ENCODE measurements at regions not wholly inside any gene's neighbourhood (a gene's known extent, or its start where the extent isn't known, plus 50 kb on each side); places are given as distances from the start of the nearest gene placed in this dataset.

DNA sequence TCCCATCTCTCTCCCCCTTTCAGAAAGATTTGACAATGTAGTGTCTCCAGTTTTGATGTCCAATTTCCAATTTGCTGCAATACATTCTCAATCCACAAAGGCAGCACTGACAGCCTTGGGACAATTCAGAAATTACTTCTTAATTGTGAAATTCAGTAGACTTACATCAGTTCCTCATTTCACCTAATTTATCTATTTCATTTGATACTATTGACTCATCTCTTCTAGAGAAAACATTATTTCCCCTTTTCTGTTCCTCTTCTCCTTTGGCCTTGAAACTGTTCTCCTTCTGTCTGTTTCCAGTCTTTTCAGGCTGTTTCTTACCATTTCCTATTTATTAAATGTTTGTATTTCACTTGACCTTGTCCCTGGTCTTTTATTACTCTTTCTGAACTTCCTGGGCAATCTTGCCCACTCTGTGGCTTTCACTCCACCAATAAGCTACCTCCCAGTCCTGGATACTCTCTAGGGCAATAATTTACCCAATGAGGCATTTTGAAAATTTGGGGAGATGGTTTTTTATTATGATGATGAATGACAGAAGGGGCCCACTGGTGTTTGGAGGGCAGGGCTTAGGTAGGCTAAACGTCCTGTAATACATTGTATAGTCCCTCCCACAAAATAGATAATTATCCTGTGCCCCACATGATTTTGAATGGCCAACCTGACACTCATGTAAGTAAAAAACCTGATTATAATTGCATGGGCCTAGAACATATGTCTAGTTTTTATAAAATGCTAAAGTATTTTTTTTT is 498.0 kb upstream of the BOD1L1 start:
- H3K27me3 ChIP-seq: no peaks in the 10 kb centered on the region
- H3K4me1 ChIP-seq: no peaks in the 10 kb centered on the region
- DNase-seq (ENCODE audit: extremely low spot score in 2 of 2): no peak
- intact Hi-C loops (cut with DNase I): no loop called here
- no peaks in the 10 kb centered on the region for H3K9me3 ChIP-seq
- no peak overlapping the region for H3K27ac ChIP-seq
- no peak overlapping the region for H3K4me3 ChIP-seq
- TF ChIP-seq, protein P1, sequence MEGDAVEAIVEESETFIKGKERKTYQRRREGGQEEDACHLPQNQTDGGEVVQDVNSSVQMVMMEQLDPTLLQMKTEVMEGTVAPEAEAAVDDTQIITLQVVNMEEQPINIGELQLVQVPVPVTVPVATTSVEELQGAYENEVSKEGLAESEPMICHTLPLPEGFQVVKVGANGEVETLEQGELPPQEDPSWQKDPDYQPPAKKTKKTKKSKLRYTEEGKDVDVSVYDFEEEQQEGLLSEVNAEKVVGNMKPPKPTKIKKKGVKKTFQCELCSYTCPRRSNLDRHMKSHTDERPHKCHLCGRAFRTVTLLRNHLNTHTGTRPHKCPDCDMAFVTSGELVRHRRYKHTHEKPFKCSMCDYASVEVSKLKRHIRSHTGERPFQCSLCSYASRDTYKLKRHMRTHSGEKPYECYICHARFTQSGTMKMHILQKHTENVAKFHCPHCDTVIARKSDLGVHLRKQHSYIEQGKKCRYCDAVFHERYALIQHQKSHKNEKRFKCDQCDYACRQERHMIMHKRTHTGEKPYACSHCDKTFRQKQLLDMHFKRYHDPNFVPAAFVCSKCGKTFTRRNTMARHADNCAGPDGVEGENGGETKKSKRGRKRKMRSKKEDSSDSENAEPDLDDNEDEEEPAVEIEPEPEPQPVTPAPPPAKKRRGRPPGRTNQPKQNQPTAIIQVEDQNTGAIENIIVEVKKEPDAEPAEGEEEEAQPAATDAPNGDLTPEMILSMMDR (IDR thresholded peaks at IDR 0.05): no peak
- TF ChIP-seq POLR2A (IDR thresholded peaks at IDR 0.05): no peak
- no peaks in the 10 kb centered on the region for H3K36me3 ChIP-seq

DNA sequence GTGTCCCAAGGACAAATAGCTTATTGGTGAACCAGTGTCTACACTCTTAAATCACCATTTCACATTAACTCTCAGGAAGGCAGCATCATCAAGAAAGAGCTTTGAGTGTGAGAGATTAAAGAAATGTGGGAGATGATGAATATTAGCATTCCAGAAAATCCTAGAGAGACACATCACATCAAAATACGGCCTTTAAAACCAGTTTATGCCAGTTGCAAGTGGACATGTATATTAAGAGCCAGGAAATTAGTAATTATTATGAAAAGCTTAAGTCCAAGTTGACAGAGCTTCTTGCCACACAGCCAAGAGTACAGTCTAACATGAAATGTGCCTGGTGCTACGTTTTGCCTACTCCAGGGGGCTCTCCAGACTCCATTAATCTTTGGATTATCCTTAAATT is 503.0 kb upstream of the BOD1L1 start:
- Histone ChIP-seq H3K27me3 (no peaks in the 10 kb centered on the region), H3K4me1 (no peaks in the 10 kb centered on the region), H3K4me3 (no peak overlapping the region), H3K9me3 (no peaks in the 10 kb centered on the region), H3K36me3 (no peaks in the 10 kb centered on the region), H3K27ac (no peak overlapping the region)
- no peak for TF ChIP-seq POLR2A (IDR thresholded peaks at IDR 0.05)
- TF ChIP-seq, protein P1 (IDR thresholded peaks at IDR 0.05): no peak
- no peak for TF ChIP-seq POLR2AphosphoS5 (IDR thresholded peaks at IDR 0.05; ENCODE audit: insufficient read depth in 1 of 2, low read depth in 1 of 2)
- intact Hi-C loops (cut with DNase I): no loop called here
- DNase-seq (ENCODE audit: extremely low spot score in 2 of 2): no peak

DNA sequence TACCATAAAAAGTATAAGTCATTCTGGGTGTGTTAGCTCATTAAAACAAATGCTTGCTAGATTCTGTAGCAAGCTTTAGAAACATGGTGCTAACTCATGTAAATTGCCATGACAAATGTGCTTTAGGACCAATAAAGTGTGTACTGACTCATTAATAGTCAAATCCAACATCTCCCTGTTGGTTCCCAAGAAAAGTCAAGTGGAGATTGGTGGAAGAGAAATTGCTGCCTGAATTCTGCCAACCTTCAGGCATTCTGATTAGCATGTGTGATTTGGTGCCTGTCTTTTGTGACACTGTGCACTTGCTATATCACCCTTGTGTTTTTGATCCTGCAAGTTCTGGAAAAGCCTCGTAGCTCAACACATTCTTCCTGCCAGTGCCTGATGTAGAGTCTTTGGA is 503.8 kb upstream of the BOD1L1 start:
- H3K4me1 ChIP-seq: no peaks in the 10 kb centered on the region
- no peaks in the 10 kb centered on the region for H3K27me3 ChIP-seq
- TF ChIP-seq, protein P1 (IDR thresholded peaks at IDR 0.05): no peak
- no peak for TF ChIP-seq POLR2A (IDR thresholded peaks at IDR 0.05)
- no peak for TF ChIP-seq POLR2AphosphoS5 (IDR thresholded peaks at IDR 0.05; ENCODE audit: insufficient read depth in 1 of 2, low read depth in 1 of 2)
- no peak overlapping the region for H3K27ac ChIP-seq
- H3K4me3 ChIP-seq: no peak overlapping the region
- H3K36me3 ChIP-seq: no peaks in the 10 kb centered on the region
- no peak for DNase-seq (ENCODE audit: extremely low spot score in 2 of 2)
- intact Hi-C loops (cut with DNase I): no loop called here
- H3K9me3 ChIP-seq: no peaks in the 10 kb centered on the region

DNA sequence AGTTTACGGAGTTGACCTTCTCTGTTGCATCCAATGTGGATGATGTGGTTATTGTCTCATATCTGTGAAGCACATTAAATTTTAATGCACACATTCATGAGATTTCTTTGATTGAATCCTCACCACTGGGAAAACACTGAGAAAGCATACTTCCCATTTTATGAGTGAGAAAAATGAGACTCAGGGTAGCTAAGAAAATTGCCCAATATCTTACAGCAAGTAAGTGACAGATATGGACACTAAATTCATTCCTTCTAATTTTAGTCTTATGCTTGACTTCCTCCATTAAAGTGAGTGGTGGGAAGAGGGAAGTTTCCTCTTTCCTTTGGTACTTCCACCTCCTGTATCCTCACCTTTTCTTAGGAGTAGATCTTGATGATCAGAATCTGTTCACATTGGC is 504.8 kb upstream of the BOD1L1 start:
- Histone ChIP-seq H3K27ac (no peak overlapping the region), H3K4me3 (no peak overlapping the region), H3K36me3 (no peaks in the 10 kb centered on the region), H3K27me3 (no peaks in the 10 kb centered on the region), H3K4me1 (no peaks in the 10 kb centered on the region), H3K9me3 (no peaks in the 10 kb centered on the region)
- TF ChIP-seq POLR2AphosphoS5 (IDR thresholded peaks at IDR 0.05; ENCODE audit: insufficient read depth in 1 of 2, low read depth in 1 of 2) (no peak), POLR2A (IDR thresholded peaks at IDR 0.05) (no peak)
- TF ChIP-seq, protein P1 (IDR thresholded peaks at IDR 0.05): no peak
- DNase-seq (ENCODE audit: extremely low spot score in 2 of 2): no peak
- intact Hi-C loops (cut with DNase I): no loop called here

DNA sequence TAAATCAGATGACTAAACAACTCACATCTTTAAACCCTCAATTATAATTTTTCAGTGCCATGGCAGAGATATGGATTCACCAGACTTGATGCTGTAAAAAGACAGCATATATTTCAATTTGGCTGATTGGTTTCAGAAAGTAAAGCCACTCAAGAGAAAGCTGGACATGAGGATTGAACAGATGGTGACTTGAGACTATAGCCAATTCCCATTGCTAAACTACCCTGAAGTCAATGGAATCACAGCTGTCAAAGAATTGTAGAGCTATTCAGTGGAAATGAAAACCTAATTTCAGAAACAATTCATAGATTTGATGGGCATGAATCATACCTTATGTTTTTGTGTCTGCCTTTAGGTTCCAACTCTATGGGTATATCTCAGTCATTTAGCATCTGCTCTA is 510.6 kb upstream of the BOD1L1 start:
- Histone ChIP-seq H3K9me3 (no peaks in the 10 kb centered on the region), H3K36me3 (no peaks in the 10 kb centered on the region), H3K4me3 (no peak overlapping the region), H3K27ac (no peak overlapping the region), H3K4me1 (no peaks in the 10 kb centered on the region), H3K27me3 (no peaks in the 10 kb centered on the region)
- TF ChIP-seq POLR2AphosphoS5 (IDR thresholded peaks at IDR 0.05; ENCODE audit: insufficient read depth in 1 of 2, low read depth in 1 of 2): no peak
- no peak for TF ChIP-seq POLR2A (IDR thresholded peaks at IDR 0.05)
- TF ChIP-seq, protein P1 (IDR thresholded peaks at IDR 0.05): no peak
- intact Hi-C loops (cut with DNase I): no loop called here
- DNase-seq (ENCODE audit: extremely low spot score in 2 of 2): no peak

Measured in vagina (tissue), 2 donors.